Keratinocyte (primary cell): ENCODE measurements at regions not wholly inside any gene's neighbourhood (a gene's known extent, or its start where the extent isn't known, plus 50 kb on each side); places are given as distances from the start of the nearest gene placed in this dataset.

Experiments used
- EZH2 ChIP-seq: IDR thresholded peaks from one replicate; pipeline ENCODE4 v1.6.1; 2012; ENCODE audit warnings: inconsistent platforms, mild to moderate bottlenecking, low read length, moderate library complexity
- TF ChIP-seq, protein P1 (sequence below), 3 experiments: IDR thresholded peaks in 1 of 3; conservative IDR thresholded peaks in 1 of 3; optimal IDR thresholded peaks in 1 of 3; 2 replicates in 2 of 3; 3 replicates in 1 of 3; pipeline versions ENCODE3 to v1.5.1; 2011; ENCODE audit warnings: low read length in 3 of 3, mild to moderate bottlenecking in 3 of 3, moderate library complexity in 2 of 3, control low read depth in 1 of 3, inconsistent platforms in 1 of 3; ENCODE audit not compliant: insufficient read depth in 2 of 3; ENCODE audit errors: extremely low read depth in 1 of 3

DNA sequence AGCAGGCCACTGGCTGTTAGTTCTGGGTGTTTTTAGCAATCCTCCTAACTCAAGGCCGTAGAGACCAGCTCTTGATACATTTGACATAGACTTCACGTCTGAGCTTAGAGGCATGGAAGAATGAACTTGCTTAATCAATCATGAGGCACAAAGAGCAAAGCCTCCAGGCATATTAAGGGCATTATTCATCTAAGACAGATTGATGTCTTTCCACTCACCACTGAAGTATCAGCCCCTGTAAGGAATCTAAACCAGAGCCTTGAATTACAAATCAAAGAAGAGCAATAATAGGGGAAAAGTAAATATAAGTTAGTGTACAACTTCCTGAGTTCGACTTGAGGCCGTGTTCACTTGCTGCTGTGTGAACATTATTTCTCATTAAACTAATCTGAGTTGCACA, 1470.7 kb downstream of the AACS start:
- TF ChIP-seq, protein P1, sequence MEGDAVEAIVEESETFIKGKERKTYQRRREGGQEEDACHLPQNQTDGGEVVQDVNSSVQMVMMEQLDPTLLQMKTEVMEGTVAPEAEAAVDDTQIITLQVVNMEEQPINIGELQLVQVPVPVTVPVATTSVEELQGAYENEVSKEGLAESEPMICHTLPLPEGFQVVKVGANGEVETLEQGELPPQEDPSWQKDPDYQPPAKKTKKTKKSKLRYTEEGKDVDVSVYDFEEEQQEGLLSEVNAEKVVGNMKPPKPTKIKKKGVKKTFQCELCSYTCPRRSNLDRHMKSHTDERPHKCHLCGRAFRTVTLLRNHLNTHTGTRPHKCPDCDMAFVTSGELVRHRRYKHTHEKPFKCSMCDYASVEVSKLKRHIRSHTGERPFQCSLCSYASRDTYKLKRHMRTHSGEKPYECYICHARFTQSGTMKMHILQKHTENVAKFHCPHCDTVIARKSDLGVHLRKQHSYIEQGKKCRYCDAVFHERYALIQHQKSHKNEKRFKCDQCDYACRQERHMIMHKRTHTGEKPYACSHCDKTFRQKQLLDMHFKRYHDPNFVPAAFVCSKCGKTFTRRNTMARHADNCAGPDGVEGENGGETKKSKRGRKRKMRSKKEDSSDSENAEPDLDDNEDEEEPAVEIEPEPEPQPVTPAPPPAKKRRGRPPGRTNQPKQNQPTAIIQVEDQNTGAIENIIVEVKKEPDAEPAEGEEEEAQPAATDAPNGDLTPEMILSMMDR (optimal IDR thresholded peaks at IDR 0.05 in 1 of 3, IDR thresholded peaks at IDR 0.05 in 1 of 3, conservative IDR thresholded peaks at IDR 0.05 in 1 of 3; ENCODE audit: extremely low read depth in 1 of 3, insufficient read depth in 2 of 3, low read length in 3 of 3): no peak
- no peak for TF ChIP-seq EZH2
